H1 (cell line): ENCODE measurements at regions not wholly inside any gene's neighbourhood (a gene's known extent, or its start where the extent isn't known, plus 50 kb on each side); places are given as distances from the start of the nearest gene placed in this dataset.

Experiments used
- CTCF ChIA-PET: fragments of 300-600 bp; sonication (Branson Sonifier 250); formaldehyde crosslinking; loops from one replicate; lab custom pipeline; 2021; ENCODE audit not compliant: partially characterized antibody; lab: Charles Lee
- POLR2A ChIA-PET: fragments of 300-600 bp; sonication (Branson Sonifier 250); formaldehyde crosslinking; loops from one replicate; lab custom pipeline; 2021; ENCODE audit warnings: inconsistent platforms; ENCODE audit not compliant: partially characterized antibody; lab: Charles Lee
- DNase-seq, 2 experiments: peaks; one replicate each; pipeline versions ENCODE4 v3.0.0 to v3.0.0-alpha.2; 2010 to 2022; ENCODE audit warnings: low spot score in 2 of 2, low read depth in 1 of 2, mixed read lengths in 1 of 2
- FAIRE-seq: peaks from 2 replicates; lab custom pipeline; 2011; peaks lifted over from hg19 to GRCh38; lab: Jason Lieb, UNC
- H2AFZ ChIP-seq: 2 replicates; pipeline ENCODE4 v1.8.1; 2012; ENCODE audit warnings: low read length, inconsistent platforms
- H2AK5ac ChIP-seq: 2 replicates; pipeline ENCODE4 v1.6.1; 2013; ENCODE audit warnings: low read depth, low read length
- H2BK120ac ChIP-seq: replicated peaks from 2 replicates; pipeline ENCODE3; 2013; ENCODE audit warnings: low read depth, low read length, inconsistent platforms
- H2BK12ac ChIP-seq: 2 replicates; pipeline ENCODE4 v1.6.1; 2013; ENCODE audit warnings: low read depth, low read length
- H2BK15ac ChIP-seq: 2 replicates; pipeline ENCODE4 v1.6.1; 2013; ENCODE audit warnings: low read length
- H2BK20ac ChIP-seq: 2 replicates; pipeline ENCODE4 v1.6.1; 2013; ENCODE audit warnings: low read length
- H2BK5ac ChIP-seq: 2 replicates; pipeline ENCODE4 v1.6.1; 2013; ENCODE audit warnings: low read depth, low read length
- H3K14ac ChIP-seq: 2 replicates; pipeline ENCODE4 v1.6.1; 2013; ENCODE audit warnings: inconsistent platforms; ENCODE audit not compliant: insufficient read length
- H3K18ac ChIP-seq: 2 replicates; pipeline ENCODE4 v1.6.1; 2013; ENCODE audit warnings: low read length; ENCODE audit errors: extremely low read depth
- H3K23ac ChIP-seq: 2 replicates; pipeline ENCODE4 v1.6.1; 2013; ENCODE audit warnings: inconsistent platforms; ENCODE audit not compliant: insufficient read length
- H3K23me2 ChIP-seq: 2 replicates; pipeline ENCODE4 v1.6.1; 2013; ENCODE audit warnings: low read depth, low read length
- H3K27ac ChIP-seq: 2 replicates; pipeline ENCODE4 v1.6.1; 2011; ENCODE audit warnings: low read depth, low read length, inconsistent platforms
- H3K27me3 ChIP-seq, 4 experiments: replicated peaks in 1 of 4; 1 replicate in 1 of 4; 2 replicates in 3 of 4; pipeline versions ENCODE4 v1.6.1 to v1.8.1; 2011 to 2013; ENCODE audit warnings: low read length in 3 of 4, mild to moderate bottlenecking in 3 of 4, inconsistent platforms in 2 of 4, mixed read lengths in 2 of 4, moderate library complexity in 1 of 4; ENCODE audit not compliant: control insufficient read depth in 3 of 4, insufficient read depth in 3 of 4; ENCODE audit errors: extremely low read depth in 1 of 4
- H3K36me3 ChIP-seq, 4 experiments: 2 replicates each; pipeline versions ENCODE4 v1.6.1 to v1.8.1; 2011 to 2013; ENCODE audit warnings: mild to moderate bottlenecking in 4 of 4, low read length in 3 of 4, moderate library complexity in 2 of 4, control low read depth in 1 of 4, inconsistent platforms in 1 of 4; ENCODE audit not compliant: insufficient read depth in 4 of 4, control insufficient read depth in 2 of 4
- H3K4ac ChIP-seq: replicated peaks from 2 replicates; pipeline ENCODE3; 2013; ENCODE audit warnings: low read length, low read depth, mixed read lengths, inconsistent platforms; ENCODE audit not compliant: insufficient read length
- H3K4me1 ChIP-seq, 4 experiments: replicated peaks in 1 of 4; 1 replicate in 1 of 4; 2 replicates in 3 of 4; pipeline versions ENCODE4 v1.6.1 to v1.8.1; 2011 to 2013; ENCODE audit warnings: low read length in 3 of 4, inconsistent platforms in 2 of 4, mixed read lengths in 1 of 4; ENCODE audit not compliant: insufficient read depth in 4 of 4, control insufficient read depth in 3 of 4
- H3K4me2 ChIP-seq, 2 experiments: 2 replicates each; pipeline versions ENCODE4 v1.6.1 to v1.8.1; 2011 to 2013; ENCODE audit warnings: low read depth in 2 of 2, low read length in 2 of 2, control low read depth in 1 of 2, inconsistent platforms in 1 of 2, mild to moderate bottlenecking in 1 of 2; ENCODE audit not compliant: insufficient read depth in 1 of 2
- H3K4me3 ChIP-seq, 4 experiments: fragments of 200-600, 300-600 bp in 1 of 4; sonication (generic), shearing (Covaris generic), sonication (Bioruptor Twin) in 1 of 4; 2 replicates each; pipeline versions ENCODE4 v1.5.1 to v1.8.1; 2011 to 2016; ENCODE audit warnings: low read length in 4 of 4, low read depth in 3 of 4, control low read depth in 2 of 4, inconsistent platforms in 2 of 4, mild to moderate bottlenecking in 2 of 4, mixed read lengths in 1 of 4, moderate library complexity in 1 of 4; ENCODE audit not compliant: insufficient read depth in 2 of 4; ENCODE audit errors: extremely low read depth in 1 of 4
- H3K56ac ChIP-seq: replicated peaks from 2 replicates; pipeline ENCODE3; 2013; ENCODE audit warnings: low read depth, mild to moderate bottlenecking, mixed read lengths, low read length, inconsistent platforms; ENCODE audit not compliant: insufficient read length
- H3K79me1 ChIP-seq: 2 replicates; pipeline ENCODE4 v1.6.1; 2013; ENCODE audit warnings: low read depth, low read length, control low read depth
- H3K79me2 ChIP-seq, 2 experiments: 2 replicates each; pipeline versions ENCODE4 v1.6.1 to v1.8.1; 2012 to 2013; ENCODE audit warnings: low read length in 2 of 2, mild to moderate bottlenecking in 2 of 2, inconsistent platforms in 1 of 2; ENCODE audit not compliant: insufficient read depth in 2 of 2, control insufficient read depth in 1 of 2
- H3K9ac ChIP-seq, 4 experiments: replicated peaks in 1 of 4; 1 replicate in 1 of 4; 2 replicates in 3 of 4; pipeline versions ENCODE4 v1.6.1 to v1.8.1; 2011 to 2013; ENCODE audit warnings: low read depth in 3 of 4, low read length in 3 of 4, control low read depth in 2 of 4, mild to moderate bottlenecking in 2 of 4, moderate library complexity in 2 of 4, inconsistent platforms in 1 of 4; ENCODE audit errors: extremely low read depth in 1 of 4
- H3K9me3 ChIP-seq, 2 experiments: 2 replicates each; pipeline versions ENCODE4 v1.6.1 to v1.8.1; 2012 to 2013; ENCODE audit warnings: mild to moderate bottlenecking in 2 of 2, moderate library complexity in 2 of 2, control low read depth in 1 of 2, inconsistent platforms in 1 of 2, low read depth in 1 of 2, low read length in 1 of 2, mixed read lengths in 1 of 2; ENCODE audit not compliant: insufficient read depth in 2 of 2
- H4K20me1 ChIP-seq, 2 experiments: replicated peaks in 1 of 2; 2 replicates each; pipeline versions ENCODE3 to v1.8.1; 2011 to 2013; ENCODE audit warnings: inconsistent platforms in 2 of 2, low read length in 2 of 2, mild to moderate bottlenecking in 1 of 2; ENCODE audit not compliant: insufficient read depth in 2 of 2, control insufficient read depth in 1 of 2
- H4K5ac ChIP-seq: 2 replicates; pipeline ENCODE4 v1.6.1; 2013; ENCODE audit warnings: low read length, low read depth, mixed read lengths, inconsistent platforms; ENCODE audit not compliant: insufficient read length
- H4K8ac ChIP-seq: 2 replicates; pipeline ENCODE4 v1.8.0; 2013; ENCODE audit warnings: mild to moderate bottlenecking, moderate library complexity, low read length, inconsistent platforms; ENCODE audit not compliant: insufficient read depth; ENCODE audit errors: extremely low read depth
- H4K91ac ChIP-seq: replicated peaks from 2 replicates; pipeline ENCODE3; 2013; ENCODE audit warnings: low read length, mixed read lengths, inconsistent platforms; ENCODE audit not compliant: insufficient read length
- YY1 ChIP-seq: IDR thresholded peaks from 2 replicates; pipeline ENCODE4 v1.6.1; 2011; ENCODE audit warnings: low read depth, mild to moderate bottlenecking, low read length
- WGBS, 2 experiments: shearing (Covaris generic) in 1 of 2; methylation state at CpG; one replicate each; pipeline versions ENCODE4 v1.1.6 to v1.1.7; 2013 to 2015; ENCODE audit warnings: low lambda C conversion rate in 2 of 2, mixed read lengths in 2 of 2, inconsistent platforms in 1 of 2, low coverage in 1 of 2, missing lambda C conversion rate in 1 of 2; ENCODE audit not compliant: insufficient replicate concordance in 2 of 2, insufficient coverage in 1 of 2, insufficient read length in 1 of 2; ENCODE audit errors: extremely low coverage in 1 of 2, missing lambda C conversion rate in 1 of 2; 5-methylcytosine and 5-hydroxymethylcytosine counted together
- TF ChIP-seq, protein P1 (sequence below): IDR thresholded peaks from 2 replicates; pipeline ENCODE4 v1.6.1; 2012; ENCODE audit warnings: inconsistent platforms

DNA sequence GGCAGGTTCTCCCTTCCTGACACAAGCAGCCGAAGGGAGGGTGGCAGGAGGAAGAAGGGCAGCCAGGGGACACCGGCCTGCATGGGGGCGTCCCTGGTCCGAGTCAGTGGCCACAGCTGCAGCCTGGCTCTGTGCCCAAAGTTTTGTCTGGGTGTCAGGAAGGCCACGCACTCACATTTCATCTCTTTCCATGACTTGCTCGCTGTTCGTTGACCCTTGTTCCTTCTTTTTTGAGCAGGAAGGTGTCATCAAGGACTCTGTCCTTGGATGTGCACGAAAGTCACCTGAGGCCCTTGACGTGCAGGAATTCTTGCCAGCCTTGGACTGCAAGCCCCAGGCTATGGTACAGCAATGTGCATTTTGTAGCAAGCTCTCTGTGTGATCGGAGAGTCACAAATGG is 93.3 kb downstream of the TNFRSF13B start:
- no peak overlapping the region for H3K4ac ChIP-seq
- no peak overlapping the region for H3K4me3 ChIP-seq
- H3K36me3 ChIP-seq, result no peaks in the 10 kb centered on the region
- no peak overlapping the region for H2BK5ac ChIP-seq
- H3K4me2 ChIP-seq, result no peak overlapping the region
- no peaks in the 10 kb centered on the region for H3K4me1 ChIP-seq
- no peaks in the 10 kb centered on the region for H3K9me3 ChIP-seq
- no peak overlapping the region for H3K56ac ChIP-seq
- ChIA-PET CTCF (no interaction called here), POLR2A (no interaction called here)
- no peak overlapping the region for H3K14ac ChIP-seq
- H4K5ac ChIP-seq, result no peak overlapping the region
- H2BK12ac ChIP-seq, result no peak overlapping the region
- H3K79me1 ChIP-seq, result no peaks in the 10 kb centered on the region
- H2BK20ac ChIP-seq, result no peak overlapping the region
- DNase-seq, result no peak
- no peaks in the 10 kb centered on the region for H3K79me2 ChIP-seq
- no peak overlapping the region for H3K9ac ChIP-seq
- no peak overlapping the region for H2BK120ac ChIP-seq
- H4K91ac ChIP-seq, result no peak overlapping the region
- no peak for FAIRE-seq
- no peak overlapping the region for H2AFZ ChIP-seq
- H4K20me1 ChIP-seq, result no peaks in the 10 kb centered on the region
- no peak overlapping the region for H2AK5ac ChIP-seq
- H4K8ac ChIP-seq, result no peak overlapping the region
- no peak overlapping the region for H3K18ac ChIP-seq
- no peak overlapping the region for H2BK15ac ChIP-seq
- H3K23ac ChIP-seq, result no peak overlapping the region
- H3K27me3 ChIP-seq, result no peaks in the 10 kb centered on the region
- H3K27ac ChIP-seq, result no peak overlapping the region
- WGBS, 2 experiments, result 92% methylated on average over 10 of the region's 10 CpGs; no CpG with 5 or more reads in 1 of the 2 experiments
- H3K23me2 ChIP-seq, result no peaks in the 10 kb centered on the region
- TF ChIP-seq, protein P1, sequence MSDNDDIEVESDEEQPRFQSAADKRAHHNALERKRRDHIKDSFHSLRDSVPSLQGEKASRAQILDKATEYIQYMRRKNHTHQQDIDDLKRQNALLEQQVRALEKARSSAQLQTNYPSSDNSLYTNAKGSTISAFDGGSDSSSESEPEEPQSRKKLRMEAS, result no peak
- TF ChIP-seq YY1, result no peak
